ENCODE measurements at regions not wholly inside any gene's neighbourhood (a gene's known extent, or its start where the extent isn't known, plus 50 kb on each side); places are given as distances from the start of the nearest gene placed in this dataset.

DNA sequence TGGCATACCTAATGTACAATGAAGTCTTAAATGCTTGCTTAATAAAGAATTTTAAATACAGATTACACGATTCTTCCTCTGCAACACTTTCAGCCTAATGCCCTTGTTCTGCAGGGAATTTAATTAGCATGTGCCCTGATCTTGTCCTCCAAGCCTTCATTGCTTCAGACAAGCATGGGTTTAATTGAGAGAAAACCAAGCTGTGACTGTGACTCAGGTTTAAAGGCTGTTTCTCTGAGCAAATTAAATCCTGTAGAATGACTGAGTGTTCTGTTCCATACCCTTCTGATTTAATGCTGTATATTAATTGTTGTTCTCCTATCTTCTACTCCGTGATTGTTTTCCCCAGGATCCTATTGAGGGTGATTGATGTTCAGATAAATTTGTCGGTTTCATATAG is 269.0 kb upstream of the PRMT6 start:
- TF ChIP-seq POLR2A (IDR thresholded peaks at IDR 0.05), result no peak
- TF ChIP-seq, protein P1, sequence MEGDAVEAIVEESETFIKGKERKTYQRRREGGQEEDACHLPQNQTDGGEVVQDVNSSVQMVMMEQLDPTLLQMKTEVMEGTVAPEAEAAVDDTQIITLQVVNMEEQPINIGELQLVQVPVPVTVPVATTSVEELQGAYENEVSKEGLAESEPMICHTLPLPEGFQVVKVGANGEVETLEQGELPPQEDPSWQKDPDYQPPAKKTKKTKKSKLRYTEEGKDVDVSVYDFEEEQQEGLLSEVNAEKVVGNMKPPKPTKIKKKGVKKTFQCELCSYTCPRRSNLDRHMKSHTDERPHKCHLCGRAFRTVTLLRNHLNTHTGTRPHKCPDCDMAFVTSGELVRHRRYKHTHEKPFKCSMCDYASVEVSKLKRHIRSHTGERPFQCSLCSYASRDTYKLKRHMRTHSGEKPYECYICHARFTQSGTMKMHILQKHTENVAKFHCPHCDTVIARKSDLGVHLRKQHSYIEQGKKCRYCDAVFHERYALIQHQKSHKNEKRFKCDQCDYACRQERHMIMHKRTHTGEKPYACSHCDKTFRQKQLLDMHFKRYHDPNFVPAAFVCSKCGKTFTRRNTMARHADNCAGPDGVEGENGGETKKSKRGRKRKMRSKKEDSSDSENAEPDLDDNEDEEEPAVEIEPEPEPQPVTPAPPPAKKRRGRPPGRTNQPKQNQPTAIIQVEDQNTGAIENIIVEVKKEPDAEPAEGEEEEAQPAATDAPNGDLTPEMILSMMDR (IDR thresholded peaks at IDR 0.05), result no peak
